Neural progenitor cell (in vitro differentiated cells): ENCODE measurements at regions not wholly inside any gene's neighbourhood (a gene's known extent, or its start where the extent isn't known, plus 50 kb on each side); places are given as distances from the start of the nearest gene placed in this dataset.

Source experiments
- DNase-seq: peaks from one replicate; pipeline ENCODE4 v3.0.0-alpha.2; 2016; ENCODE audit warnings: low spot score
- H2AFZ ChIP-seq: fragments of 200-600 bp; sonication (generic); replicated peaks from 2 replicates; pipeline ENCODE4 v1.6.1; 2016; ENCODE audit warnings: antibody characterized with exemption
- H3F3A ChIP-seq: fragments of 200-600 bp; sonication (generic); 2 replicates; pipeline ENCODE4 v1.6.1; 2016; ENCODE audit warnings: antibody characterized with exemption, low read depth
- H3K27ac ChIP-seq: fragments of 200-600 bp; sonication (generic); 2 replicates; pipeline ENCODE4 v1.5.1; 2016; ENCODE audit warnings: mild to moderate bottlenecking
- H3K27me3 ChIP-seq: fragments of 200-600 bp; sonication (generic); 2 replicates; pipeline ENCODE4 v1.6.1; 2016; ENCODE audit warnings: mild to moderate bottlenecking, moderate library complexity
- H3K36me3 ChIP-seq: fragments of 200-600 bp; sonication (generic); 2 replicates; pipeline ENCODE4 v1.5.1; 2016
- H3K4me1 ChIP-seq: fragments of 200-600 bp; sonication (generic); 2 replicates; pipeline ENCODE4 v1.6.1; 2016; ENCODE audit warnings: mixed run types
- H3K4me2 ChIP-seq: fragments of 200-600 bp; sonication (generic); 2 replicates; pipeline ENCODE4 v1.6.1; 2016
- H3K4me3 ChIP-seq: fragments of 200-600 bp; sonication (generic); 2 replicates; pipeline ENCODE4 v1.5.1; 2016
- H3K79me2 ChIP-seq: fragments of 200-600 bp; sonication (generic); 2 replicates; pipeline ENCODE4 v1.6.1; 2016; ENCODE audit warnings: low read depth
- H3K9ac ChIP-seq: fragments of 200-600 bp; sonication (generic); 2 replicates; pipeline ENCODE4 v1.6.1; 2016
- H3K9me3 ChIP-seq: fragments of 200-600 bp; sonication (generic); 2 replicates; pipeline ENCODE4 v1.5.1; 2016; ENCODE audit warnings: low read depth
- H4K20me1 ChIP-seq: fragments of 200-600 bp; sonication (generic); 2 replicates; pipeline ENCODE4 v1.6.1; 2016; ENCODE audit warnings: low read depth
- H3K27ac Mint-ChIP-seq: 3 replicates; pipeline ENCODE4 v1.8.0; 2021; ENCODE audit warnings: mixed read lengths
- H3K27me3 Mint-ChIP-seq: 2 replicates; pipeline ENCODE4 v1.8.0; 2022; ENCODE audit warnings: low read depth, mild to moderate bottlenecking, inconsistent platforms, moderate library complexity, mixed read lengths; ENCODE audit not compliant: insufficient read depth
- H3K36me3 Mint-ChIP-seq: 3 replicates; pipeline ENCODE4 v1.8.0; 2021; ENCODE audit warnings: mixed read lengths
- H3K4me1 Mint-ChIP-seq: 3 replicates; pipeline ENCODE4 v1.8.0; 2021; ENCODE audit warnings: mixed read lengths
- H3K4me3 Mint-ChIP-seq: 3 replicates; pipeline ENCODE4 v1.8.0; 2021; ENCODE audit warnings: mild to moderate bottlenecking, moderate library complexity, mixed read lengths
- H3K9me3 Mint-ChIP-seq: 3 replicates; pipeline ENCODE4 v1.8.0; 2020; ENCODE audit warnings: mixed read lengths
- EZH2 ChIP-seq: fragments of 200-600 bp; sonication (generic); IDR thresholded peaks from 2 replicates; pipeline ENCODE4 v1.6.1; 2017; ENCODE audit warnings: antibody characterized with exemption, mild to moderate bottlenecking, moderate library complexity
- EZH2phosphoT487 ChIP-seq: fragments of 200-600 bp; sonication (generic); IDR thresholded peaks from 2 replicates; pipeline ENCODE4 v1.6.1; 2017; ENCODE audit warnings: antibody characterized with exemption
- TF ChIP-seq, protein P1 (sequence below): fragments of 200-600 bp; sonication (generic); IDR thresholded peaks from 2 replicates; pipeline ENCODE4 v1.5.1; 2017; ENCODE audit warnings: antibody characterized with exemption, mild to moderate bottlenecking

- TF ChIP-seq EZH2 (no peak), EZH2phosphoT487 (no peak)
- TF ChIP-seq, protein P1, sequence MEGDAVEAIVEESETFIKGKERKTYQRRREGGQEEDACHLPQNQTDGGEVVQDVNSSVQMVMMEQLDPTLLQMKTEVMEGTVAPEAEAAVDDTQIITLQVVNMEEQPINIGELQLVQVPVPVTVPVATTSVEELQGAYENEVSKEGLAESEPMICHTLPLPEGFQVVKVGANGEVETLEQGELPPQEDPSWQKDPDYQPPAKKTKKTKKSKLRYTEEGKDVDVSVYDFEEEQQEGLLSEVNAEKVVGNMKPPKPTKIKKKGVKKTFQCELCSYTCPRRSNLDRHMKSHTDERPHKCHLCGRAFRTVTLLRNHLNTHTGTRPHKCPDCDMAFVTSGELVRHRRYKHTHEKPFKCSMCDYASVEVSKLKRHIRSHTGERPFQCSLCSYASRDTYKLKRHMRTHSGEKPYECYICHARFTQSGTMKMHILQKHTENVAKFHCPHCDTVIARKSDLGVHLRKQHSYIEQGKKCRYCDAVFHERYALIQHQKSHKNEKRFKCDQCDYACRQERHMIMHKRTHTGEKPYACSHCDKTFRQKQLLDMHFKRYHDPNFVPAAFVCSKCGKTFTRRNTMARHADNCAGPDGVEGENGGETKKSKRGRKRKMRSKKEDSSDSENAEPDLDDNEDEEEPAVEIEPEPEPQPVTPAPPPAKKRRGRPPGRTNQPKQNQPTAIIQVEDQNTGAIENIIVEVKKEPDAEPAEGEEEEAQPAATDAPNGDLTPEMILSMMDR: no peak
- Histone ChIP-seq H3K4me2 (no peak overlapping the region), H3K9ac (no peak overlapping the region), H4K20me1 (no peaks in the 10 kb centered on the region), H3K79me2 (no peaks in the 10 kb centered on the region), H3K36me3 (no peaks in the 10 kb centered on the region), H2AFZ (peak overlapping the region; percentile 79), H3K27ac (no peak overlapping the region), H3K27me3 (no peaks in the 10 kb centered on the region), H3F3A (no peaks in the 10 kb centered on the region), H3K4me1 (peaks cover 10% of the 10 kb centered on the region), H3K4me3 (no peak overlapping the region), H3K9me3 (no peaks in the 10 kb centered on the region)
- Mint-ChIP-seq H3K4me3 (no peak overlapping the region), H3K36me3 (no peaks in the 10 kb centered on the region), H3K27ac (no peak overlapping the region), H3K9me3 (peaks cover 2% of the 10 kb centered on the region), H3K4me1 (no peaks in the 10 kb centered on the region), H3K27me3 (no peaks in the 10 kb centered on the region)
- no peak for DNase-seq
These were observed 104.4 kb upstream of the DIO2 start for GRCh38 chr14:80315681-80316080.

GRCh38 chr14:80313806-80314205 is 102.5 kb upstream of the DIO2 start:
- H3K36me3 ChIP-seq: no peaks in the 10 kb centered on the region
- no peak overlapping the region for H3K27ac Mint-ChIP-seq
- no peak overlapping the region for H3K4me3 ChIP-seq
- H3K27me3 ChIP-seq: no peaks in the 10 kb centered on the region
- no peak overlapping the region for H3K4me3 Mint-ChIP-seq
- TF ChIP-seq, protein P1: no peak
- TF ChIP-seq EZH2phosphoT487: no peak
- no peak for TF ChIP-seq EZH2
- H3K4me1 Mint-ChIP-seq: no peaks in the 10 kb centered on the region
- no peaks in the 10 kb centered on the region for H3K36me3 Mint-ChIP-seq
- no peak overlapping the region for H3K9ac ChIP-seq
- no peak overlapping the region for H3K4me2 ChIP-seq
- no peaks in the 10 kb centered on the region for H4K20me1 ChIP-seq
- no peaks in the 10 kb centered on the region for H3K79me2 ChIP-seq
- DNase-seq: no peak
- no peaks in the 10 kb centered on the region for H3K27me3 Mint-ChIP-seq
- H3K9me3 Mint-ChIP-seq: no peaks in the 10 kb centered on the region
- no peak overlapping the region for H3K27ac ChIP-seq
- H3K9me3 ChIP-seq: no peaks in the 10 kb centered on the region
- no peaks in the 10 kb centered on the region for H3F3A ChIP-seq
- no peak overlapping the region for H2AFZ ChIP-seq
- H3K4me1 ChIP-seq: peaks cover 10% of the 10 kb centered on the region

DNA sequence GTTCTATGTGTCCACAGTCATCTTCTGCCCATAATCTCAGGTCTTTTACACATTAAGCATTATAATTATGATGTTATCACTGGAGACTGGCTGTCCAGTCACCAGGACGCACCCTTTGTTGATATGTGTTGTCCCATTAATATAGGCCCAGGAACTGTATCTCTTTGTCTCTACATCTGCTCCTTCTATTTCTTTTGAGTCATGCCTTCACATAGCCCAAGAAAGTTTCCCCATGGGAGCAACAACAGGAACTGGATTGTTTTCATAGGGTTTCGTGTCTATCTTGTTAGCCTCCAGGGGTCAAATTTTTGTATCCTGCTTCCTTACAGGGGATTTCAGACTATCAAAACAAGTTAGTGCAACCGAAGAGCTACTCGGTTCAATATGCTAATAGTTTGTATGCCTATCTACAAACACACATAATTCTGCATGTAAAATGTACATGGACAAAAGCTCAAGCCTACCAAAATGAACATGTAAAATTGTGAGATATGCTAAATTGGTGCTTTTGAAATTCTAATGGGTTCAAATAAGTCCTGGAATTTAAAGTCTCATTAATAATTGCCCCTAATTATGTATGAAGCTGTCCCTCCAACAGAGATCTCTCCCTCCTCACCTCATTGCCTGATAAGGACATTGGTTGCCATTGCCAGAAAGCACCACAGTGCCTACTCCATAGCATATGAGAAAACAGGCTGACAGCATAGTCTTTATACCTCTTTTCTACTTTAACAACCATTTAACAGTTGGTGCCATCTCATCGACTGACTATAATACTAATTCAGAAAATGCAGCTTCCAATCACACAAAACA is 99.8 kb upstream of the DIO2 start:
- H3K27me3 Mint-ChIP-seq: no peaks in the 10 kb centered on the region
- H3K9me3 ChIP-seq: no peaks in the 10 kb centered on the region
- H3K4me1 Mint-ChIP-seq: no peaks in the 10 kb centered on the region
- H3K9ac ChIP-seq: no peak overlapping the region
- no peak overlapping the region for H3K4me3 ChIP-seq
- no peaks in the 10 kb centered on the region for H4K20me1 ChIP-seq
- no peak overlapping the region for H3K4me3 Mint-ChIP-seq
- H2AFZ ChIP-seq: no peak overlapping the region
- no peaks in the 10 kb centered on the region for H3F3A ChIP-seq
- no peak overlapping the region for H3K27ac ChIP-seq
- H3K4me1 ChIP-seq: peaks cover 8% of the 10 kb centered on the region
- TF ChIP-seq, protein P1: no peak
- TF ChIP-seq EZH2 (no peak), EZH2phosphoT487 (no peak)
- no peaks in the 10 kb centered on the region for H3K36me3 ChIP-seq
- no peak overlapping the region for H3K27ac Mint-ChIP-seq
- DNase-seq: no peak
- H3K36me3 Mint-ChIP-seq: no peaks in the 10 kb centered on the region
- no peak overlapping the region for H3K4me2 ChIP-seq
- no peaks in the 10 kb centered on the region for H3K27me3 ChIP-seq
- H3K9me3 Mint-ChIP-seq: no peaks in the 10 kb centered on the region
- H3K79me2 ChIP-seq: no peaks in the 10 kb centered on the region
